CD14-positive monocyte (primary cell): ENCODE measurements at regions not wholly inside any gene's neighbourhood (a gene's known extent, or its start where the extent isn't known, plus 50 kb on each side); places are given as distances from the start of the nearest gene placed in this dataset.

ENCODE experiments used
- DNase-seq, 3 donors: peaks; one replicate each; pipeline ENCODE4 v3.0.0-alpha.2; 2011 to 2022
- H2AFZ ChIP-seq: 2 replicates; pipeline ENCODE4 v1.6.0; 2012; ENCODE audit warnings: mild to moderate bottlenecking, low read depth, low read length, inconsistent platforms; ENCODE audit not compliant: insufficient read depth, poor library complexity, severe bottlenecking
- H3K27ac ChIP-seq, 2 donors: 1 replicate in 1 of 2; 2 replicates in 1 of 2; pipeline ENCODE4 v1.5.1; 2012 to 2013; ENCODE audit warnings: low read length in 2 of 2, control low read depth in 1 of 2, inconsistent platforms in 1 of 2, low read depth in 1 of 2, mild to moderate bottlenecking in 1 of 2
- H3K27me3 ChIP-seq, 2 donors: one replicate each; pipeline versions ENCODE4 v1.6.0 to v1.6.1; 2011 to 2013; ENCODE audit warnings: low read length in 2 of 2; ENCODE audit not compliant: control insufficient read depth in 2 of 2, insufficient read depth in 2 of 2
- H3K36me3 ChIP-seq, 2 donors: replicated peaks in 1 of 2; 1 replicate in 1 of 2; 2 replicates in 1 of 2; pipeline versions ENCODE4 v1.5.1 to v1.6.1; 2012 to 2013; ENCODE audit warnings: low read length in 2 of 2, control low read depth in 1 of 2, inconsistent platforms in 1 of 2, mild to moderate bottlenecking in 1 of 2; ENCODE audit not compliant: insufficient read depth in 2 of 2, control insufficient read depth in 1 of 2
- H3K4me1 ChIP-seq, 2 donors: 1 replicate in 1 of 2; 2 replicates in 1 of 2; pipeline versions ENCODE4 v1.5.1 to v1.6.1; 2012 to 2013; ENCODE audit warnings: low read length in 2 of 2, control low read depth in 1 of 2, inconsistent platforms in 1 of 2, mild to moderate bottlenecking in 1 of 2, moderate library complexity in 1 of 2; ENCODE audit not compliant: insufficient read depth in 2 of 2, control insufficient read depth in 1 of 2
- H3K4me2 ChIP-seq: replicated peaks from 2 replicates; pipeline ENCODE3; 2012; ENCODE audit warnings: low read length, moderate library complexity, mild to moderate bottlenecking; ENCODE audit not compliant: poor library complexity, severe bottlenecking; ENCODE audit errors: extremely low read depth
- H3K4me3 ChIP-seq, 3 experiments: fragments of 200-600 bp in 1 of 3; sonication (generic) in 1 of 3; replicated peaks in 1 of 3; 1 replicate in 2 of 3; 2 replicates in 1 of 3; pipeline ENCODE4 v1.5.1; 2011 to 2013; ENCODE audit warnings: low read length in 3 of 3, mild to moderate bottlenecking in 3 of 3, control low read depth in 2 of 3, low read depth in 2 of 3, inconsistent platforms in 1 of 3, moderate library complexity in 1 of 3
- H3K79me2 ChIP-seq: 2 replicates; pipeline ENCODE4 v1.6.0; 2012; ENCODE audit warnings: mild to moderate bottlenecking, control low read depth, inconsistent platforms, low read length, moderate library complexity; ENCODE audit not compliant: insufficient read depth
- H3K9ac ChIP-seq: 2 replicates; pipeline ENCODE4 v1.6.0; 2017; ENCODE audit warnings: low read length, mild to moderate bottlenecking; ENCODE audit not compliant: insufficient read depth, poor library complexity, severe bottlenecking
- H3K9me3 ChIP-seq, 2 donors: replicated peaks in 1 of 2; 1 replicate in 1 of 2; 2 replicates in 1 of 2; pipeline versions ENCODE4 v1.5.1 to v1.6.1; 2012 to 2013; ENCODE audit warnings: low read length in 2 of 2, control low read depth in 1 of 2; ENCODE audit not compliant: control insufficient read depth in 1 of 2, insufficient read depth in 1 of 2
- H4K20me1 ChIP-seq: 2 replicates; pipeline ENCODE4 v1.6.0; 2012; ENCODE audit warnings: mild to moderate bottlenecking, low read length, control low read depth, moderate library complexity; ENCODE audit not compliant: insufficient read depth
- H3K27ac Mint-ChIP-seq, 7 donors: one replicate each; pipeline ENCODE4 v1.8.0; 2020; ENCODE audit warnings: mild to moderate bottlenecking in 7 of 7, mixed read lengths in 7 of 7, moderate library complexity in 6 of 7, inconsistent platforms in 2 of 7
- H3K27me3 Mint-ChIP-seq, 3 donors: one replicate each; pipeline ENCODE4 v1.8.0; 2021 to 2022; ENCODE audit warnings: low read depth in 3 of 3, mild to moderate bottlenecking in 3 of 3, mixed read lengths in 3 of 3, moderate library complexity in 3 of 3, inconsistent platforms in 1 of 3
- H3K36me3 Mint-ChIP-seq, 2 donors: one replicate each; pipeline ENCODE4 v1.8.0; 2020; ENCODE audit warnings: mixed read lengths in 2 of 2, inconsistent platforms in 1 of 2, mild to moderate bottlenecking in 1 of 2
- H3K4me1 Mint-ChIP-seq: one replicate; pipeline ENCODE4 v1.8.0; 2020; ENCODE audit warnings: mild to moderate bottlenecking, mixed read lengths
- H3K4me3 Mint-ChIP-seq, 2 donors: one replicate each; pipeline ENCODE4 v1.8.0; 2020; ENCODE audit warnings: mild to moderate bottlenecking in 2 of 2, mixed read lengths in 2 of 2, moderate library complexity in 1 of 2
- H3K9me3 Mint-ChIP-seq, 7 donors: one replicate each; pipeline ENCODE4 v1.8.0; 2020 to 2022; ENCODE audit warnings: mixed read lengths in 7 of 7, mild to moderate bottlenecking in 6 of 7, moderate library complexity in 6 of 7, inconsistent platforms in 2 of 7
- CTCF ChIP-seq: fragments of 200-600 bp; IDR thresholded peaks from one replicate; pipeline ENCODE4 v1.8.0; 2022; ENCODE audit warnings: antibody characterized with exemption, mild to moderate bottlenecking
- whole genome bisulfite sequencing: methylation state at CpG from one replicate; pipeline ENCODE4 v1.1.5; 2013; ENCODE audit warnings: missing lambda C conversion rate; ENCODE audit not compliant: insufficient coverage; 5-methylcytosine and 5-hydroxymethylcytosine counted together
- intact Hi-C, 2 donors: fragments of 100-400 bp; cut with micrococcal nuclease; formaldehyde crosslinking; loops; one replicate each; pipeline versions ENCODE4 v1.15.0 to v1.15.1; 2023

GRCh38 chr4:14049946-14050345, 422.4 kb upstream of the BOD1L1 start:
- no peaks in the 10 kb centered on the region for H3K4me1 ChIP-seq
- H3K4me1 Mint-ChIP-seq, result no peaks in the 10 kb centered on the region
- no peak for TF ChIP-seq CTCF
- no peaks in the 10 kb centered on the region for H3K9me3 ChIP-seq
- no peaks in the 10 kb centered on the region for H3K27me3 ChIP-seq
- DNase-seq, result no peak
- H3K9ac ChIP-seq, result no peak overlapping the region
- intact Hi-C loops, result no loop called here
- no peak overlapping the region for H3K27ac Mint-ChIP-seq
- no peak overlapping the region for H3K4me3 ChIP-seq
- H3K4me2 ChIP-seq, result no peak overlapping the region
- H3K36me3 ChIP-seq, result no peaks in the 10 kb centered on the region
- no peaks in the 10 kb centered on the region for H3K36me3 Mint-ChIP-seq
- no peak overlapping the region for H3K27ac ChIP-seq
- H3K79me2 ChIP-seq, result no peaks in the 10 kb centered on the region
- H4K20me1 ChIP-seq, result no peaks in the 10 kb centered on the region
- peaks cover 0 to 2% (median 0%) of the 10 kb centered on the region in 7 donors for H3K9me3 Mint-ChIP-seq
- no peaks in the 10 kb centered on the region for H3K27me3 Mint-ChIP-seq
- H2AFZ ChIP-seq, result no peak overlapping the region
- H3K4me3 Mint-ChIP-seq, result no peak overlapping the region

GRCh38 chr4:14053291-14053690, 425.8 kb upstream of the BOD1L1 start:
- H3K4me1 Mint-ChIP-seq, result no peaks in the 10 kb centered on the region
- no peak overlapping the region for H2AFZ ChIP-seq
- no peak overlapping the region for H3K27ac Mint-ChIP-seq
- no peak overlapping the region for H3K4me3 Mint-ChIP-seq
- no peaks in the 10 kb centered on the region for H3K79me2 ChIP-seq
- H3K9me3 ChIP-seq, result no peaks in the 10 kb centered on the region
- no peak for TF ChIP-seq CTCF
- H3K4me1 ChIP-seq, result no peaks in the 10 kb centered on the region
- no peaks in the 10 kb centered on the region for H3K27me3 Mint-ChIP-seq
- peaks cover 0 to 5% (median 0%) of the 10 kb centered on the region in 7 donors for H3K9me3 Mint-ChIP-seq
- no peak for DNase-seq
- no peaks in the 10 kb centered on the region for H3K36me3 Mint-ChIP-seq
- no peaks in the 10 kb centered on the region for H3K36me3 ChIP-seq
- no peak overlapping the region for H3K4me3 ChIP-seq
- no peak overlapping the region for H3K27ac ChIP-seq
- 100% methylated on average over 1 of the region's 1 CpG for WGBS
- H3K4me2 ChIP-seq, result no peak overlapping the region
- intact Hi-C loops, result no loop called here
- H4K20me1 ChIP-seq, result no peaks in the 10 kb centered on the region
- H3K9ac ChIP-seq, result no peak overlapping the region
- H3K27me3 ChIP-seq, result no peaks in the 10 kb centered on the region
